Urothelium cell line (cell line): ENCODE measurements at regions not wholly inside any gene's neighbourhood (a gene's known extent, or its start where the extent isn't known, plus 50 kb on each side); places are given as distances from the start of the nearest gene placed in this dataset.
"Not testable (repeated sequence)": the region's sequence is repeated elsewhere in the genome, so short reads cannot be mapped to it uniquely, and the experiment has no call there.

Experiments used
- DNase-seq: peaks from one replicate; pipeline ENCODE4 v3.0.0; 2011; ENCODE audit warnings: low spot score, mixed read lengths
- FAIRE-seq: peaks from 2 replicates; lab custom pipeline; 2011; peaks lifted over from hg19 to GRCh38; lab: Jason Lieb, UNC

GRCh38 chr3:95655363-95655986 lies 1158.9 kb upstream of the EPHA6 start:
- DNase-seq: peak; percentile 17
- FAIRE-seq: peak; percentile 62

GRCh38 chr3:95670765-95671164 lies 1143.6 kb upstream of the EPHA6 start:
- FAIRE-seq (no peak), DNase-seq (no peak)

DNA sequence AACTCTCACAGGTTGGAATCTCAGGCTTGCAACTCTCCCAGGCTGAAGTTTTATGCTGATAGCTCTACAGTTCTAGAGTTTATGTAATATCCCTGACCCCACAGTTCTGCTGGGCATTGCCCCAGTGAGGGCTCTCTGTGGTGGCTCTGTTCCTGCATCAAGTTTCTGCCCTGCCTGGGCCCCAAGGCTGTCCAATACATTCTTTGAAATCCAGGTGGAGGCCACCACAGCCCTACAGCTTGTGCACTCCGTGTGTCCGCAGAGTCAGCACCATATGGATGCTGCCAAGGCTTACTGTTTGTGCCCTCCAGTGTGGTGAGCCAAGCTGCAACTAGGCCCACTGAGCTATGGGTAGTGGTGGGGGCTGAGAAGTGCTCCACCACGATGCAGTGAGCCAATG lies 1141.2 kb upstream of the EPHA6 start:
- FAIRE-seq (peak; percentile 20), DNase-seq (no peak)

DNA sequence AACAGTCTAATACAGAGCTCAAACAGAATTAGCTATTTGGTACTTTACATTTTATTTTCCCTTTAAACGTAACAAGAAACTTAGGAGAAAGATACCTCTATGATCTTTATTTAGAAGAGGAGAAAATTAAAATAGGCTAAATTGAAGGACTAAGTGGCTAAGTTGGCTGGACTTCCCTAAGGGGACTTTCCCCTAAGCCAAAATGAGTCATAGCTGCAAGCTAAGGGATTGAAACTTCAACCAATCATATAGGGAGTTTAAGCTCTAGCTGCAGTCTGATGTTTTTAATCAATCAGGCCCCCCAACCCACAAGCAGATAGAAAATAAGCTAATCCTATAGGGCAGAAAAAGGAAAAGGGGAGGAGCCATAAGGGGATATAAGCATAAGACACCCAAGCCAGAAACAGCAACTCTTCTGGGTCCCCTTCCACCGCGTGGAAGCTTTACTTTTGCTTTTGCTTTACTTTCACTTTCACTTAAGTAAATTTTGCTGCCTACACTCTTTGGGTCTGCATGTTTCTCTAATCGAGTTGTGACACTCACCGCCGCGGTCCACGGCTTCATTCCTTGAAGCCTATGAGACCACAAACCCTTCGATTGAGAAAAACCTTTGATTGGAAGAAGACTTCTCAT lies 1108.5 kb upstream of the EPHA6 start:
- peak; percentile 18 for DNase-seq
- FAIRE-seq: no peak

DNA sequence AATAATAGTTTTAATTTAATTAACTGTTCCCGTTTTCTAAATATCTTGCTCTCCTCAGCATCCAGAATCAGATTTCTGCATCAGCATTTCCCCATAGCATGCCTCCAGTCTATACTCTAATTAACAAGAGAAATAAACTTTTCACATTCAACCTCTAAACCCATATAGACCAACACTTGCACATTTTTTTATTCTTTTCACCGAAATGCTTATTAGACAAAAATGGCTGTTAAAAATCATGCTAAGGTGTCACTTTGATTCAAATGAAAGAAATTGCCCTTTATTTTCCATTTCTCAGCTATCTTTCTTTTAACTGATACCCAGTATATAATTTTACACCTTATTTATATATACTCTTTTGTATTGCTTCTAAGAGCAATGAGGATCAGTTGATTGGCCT lies 1107.1 kb upstream of the EPHA6 start:
- DNase-seq: no peak

DNA sequence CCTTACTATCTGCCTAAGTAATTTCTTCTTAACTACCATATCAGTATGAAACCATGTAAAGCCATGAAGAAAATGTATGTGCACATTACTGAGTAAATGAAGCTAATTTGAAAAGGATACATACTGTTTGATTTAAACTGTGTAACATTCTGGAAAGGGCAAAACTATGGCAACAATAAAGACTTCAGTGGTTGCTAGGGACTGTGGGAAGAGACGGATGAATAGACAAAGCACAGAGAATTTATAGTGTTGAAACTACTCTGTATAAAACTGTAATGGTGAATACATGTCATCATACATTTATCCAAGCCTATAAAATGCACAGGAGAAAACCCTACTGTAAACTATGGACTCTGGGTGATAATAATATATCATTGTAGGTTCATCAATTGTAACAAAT lies 1103.7 kb upstream of the EPHA6 start:
- DNase-seq (no peak), FAIRE-seq (no peak)

More for the DNA sequence above, 1107.1 kb upstream of the EPHA6 start:
- FAIRE-seq: no peak

DNA sequence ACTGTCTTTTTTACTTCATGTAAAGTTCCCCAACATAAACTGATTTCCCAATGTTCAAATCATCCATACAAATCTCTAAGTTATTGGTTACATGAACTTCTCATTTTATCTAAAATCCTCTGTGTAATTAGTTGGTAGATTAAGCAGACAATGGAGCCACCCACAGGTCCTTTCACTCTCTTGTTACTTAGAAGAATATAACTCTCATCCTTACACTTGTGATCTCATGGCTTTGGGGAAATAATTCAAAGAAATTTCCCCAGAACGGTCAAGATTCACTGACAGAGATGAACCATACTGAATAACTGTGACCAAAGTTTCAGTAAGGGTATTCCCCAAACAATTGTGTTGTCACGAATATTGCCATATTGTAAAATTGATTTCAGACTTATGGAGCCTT lies 1102.6 kb upstream of the EPHA6 start:
- no peak for FAIRE-seq
- DNase-seq: no peak

DNA sequence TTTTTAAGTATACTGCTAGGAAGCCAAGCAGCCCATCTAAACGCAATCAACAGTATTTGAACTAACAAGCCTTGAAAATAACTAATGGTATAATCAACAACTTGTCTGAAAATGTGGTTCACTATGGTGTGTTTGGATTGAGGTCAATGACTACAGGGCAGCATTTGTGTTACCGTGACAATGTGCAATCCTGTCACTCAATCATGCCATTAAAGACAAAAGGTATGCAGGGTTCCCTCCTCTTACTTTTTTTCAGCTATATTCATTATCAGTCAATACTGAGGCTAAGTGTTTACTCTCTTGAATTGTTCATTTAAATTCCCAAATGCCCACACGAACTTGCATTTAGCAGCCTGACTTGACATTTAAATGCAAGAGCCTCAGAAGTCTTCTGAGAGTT lies 1099.3 kb upstream of the EPHA6 start:
- no peak for DNase-seq
- FAIRE-seq: no peak

DNA sequence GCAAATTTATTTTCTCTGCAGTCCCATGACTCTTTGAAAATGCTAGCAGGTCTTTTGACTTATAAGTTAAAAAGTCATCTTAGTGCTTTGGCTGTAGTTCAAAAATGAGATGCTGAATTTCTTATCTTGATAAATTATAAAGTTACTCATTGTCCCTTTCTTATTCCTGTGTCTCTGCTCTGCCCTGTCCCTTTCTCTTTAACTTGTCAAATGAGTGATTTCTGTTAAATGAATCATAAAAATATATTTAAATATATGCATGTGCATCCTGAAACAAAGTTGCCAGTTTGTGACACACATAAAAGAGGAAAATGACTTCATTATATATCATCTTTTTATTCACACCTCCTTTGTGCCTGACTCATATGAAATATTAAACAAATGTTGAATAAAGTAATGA lies 1097.3 kb upstream of the EPHA6 start:
- FAIRE-seq (no peak), DNase-seq (no peak)

DNA sequence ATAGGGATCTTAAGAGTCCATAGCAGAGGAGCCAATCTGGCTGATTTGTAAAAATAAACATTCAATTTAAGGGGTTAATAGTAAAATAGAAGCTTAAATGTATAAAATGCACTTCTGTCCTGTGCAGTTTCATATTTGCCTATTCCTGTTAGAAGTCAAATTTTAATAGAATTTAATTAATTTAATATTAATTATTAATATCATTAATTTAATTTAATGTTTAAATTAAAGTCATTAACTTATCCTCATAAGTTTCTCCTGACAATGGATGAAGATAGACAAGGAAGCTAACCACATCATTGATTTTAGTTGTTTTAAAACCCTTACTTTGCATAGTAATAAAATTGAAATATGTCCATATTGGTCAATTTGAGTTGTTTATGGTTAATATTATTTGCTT lies 1096.2 kb upstream of the EPHA6 start:
- no peak for DNase-seq
- FAIRE-seq: no peak

GRCh38 chr3:95719481-95719880 lies 1094.9 kb upstream of the EPHA6 start:
- DNase-seq (no peak), FAIRE-seq (no peak)

DNA sequence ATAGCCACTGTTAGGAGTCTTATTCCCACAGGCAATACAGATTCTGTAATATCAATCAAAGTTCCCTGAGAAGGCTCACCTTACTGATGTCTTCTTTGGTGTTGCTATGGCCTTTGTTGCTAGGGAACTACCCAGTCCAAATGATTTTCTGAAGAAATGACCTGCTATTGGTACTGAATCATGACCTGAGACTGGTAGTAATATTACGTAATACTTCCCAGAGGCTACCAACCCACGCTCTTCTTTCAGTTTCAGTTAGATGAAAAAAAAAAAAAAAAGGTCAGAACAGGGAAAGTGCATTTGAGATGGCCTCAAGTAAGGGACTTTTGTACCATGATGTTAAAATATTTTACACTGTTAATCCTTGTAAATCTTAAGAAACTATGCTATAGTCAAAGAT lies 1092.5 kb upstream of the EPHA6 start:
- DNase-seq (no peak), FAIRE-seq (no peak)

GRCh38 chr3:95725770-95726169 lies 1088.6 kb upstream of the EPHA6 start:
- no peak for DNase-seq
- FAIRE-seq: no peak

GRCh38 chr3:95731753-95732152 lies 1082.6 kb upstream of the EPHA6 start:
- DNase-seq (no peak), FAIRE-seq (no peak)

DNA sequence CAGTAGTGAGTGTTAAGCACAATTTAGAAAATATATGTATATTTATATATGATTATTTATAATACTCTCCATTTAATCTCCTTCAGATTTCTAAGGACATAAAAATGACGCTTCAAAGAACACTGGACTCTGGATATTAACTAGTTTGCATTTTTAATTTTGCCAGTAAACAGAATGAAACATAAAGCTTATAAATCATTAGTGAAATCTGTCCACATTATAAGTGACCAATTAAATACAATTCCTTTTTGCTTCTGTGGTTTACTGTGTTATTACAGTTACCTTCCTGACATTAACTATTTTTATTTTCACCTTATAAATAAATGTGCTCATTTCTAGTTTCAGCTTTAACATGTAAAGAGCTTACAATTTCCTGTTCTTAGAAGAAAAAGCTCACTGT lies 1081.1 kb upstream of the EPHA6 start:
- FAIRE-seq (no peak), DNase-seq (no peak)

- no peak for FAIRE-seq
- DNase-seq: no peak
Measured at GRCh38 chr3:95738045-95738444, 1076.3 kb upstream of the EPHA6 start.

GRCh38 chr3:95744896-95745295 lies 1069.5 kb upstream of the EPHA6 start:
- not testable (repeated sequence) for FAIRE-seq

GRCh38 chr3:95750097-95750496 lies 1064.3 kb upstream of the EPHA6 start:
- FAIRE-seq: no peak
- DNase-seq: no peak

More at GRCh38 chr3:95744896-95745295, 1069.5 kb upstream of the EPHA6 start:
- not testable (repeated sequence) for DNase-seq

- FAIRE-seq (no peak), DNase-seq (no peak)
Measured at GRCh38 chr3:95751509-95751908, 1062.9 kb upstream of the EPHA6 start.

GRCh38 chr3:95752199-95752598 lies 1062.2 kb upstream of the EPHA6 start:
- no peak for DNase-seq
- peak; percentile 23 for FAIRE-seq

- FAIRE-seq (no peak), DNase-seq (no peak)
Measured at GRCh38 chr3:95758707-95759106, 1055.7 kb upstream of the EPHA6 start.

- DNase-seq (no peak), FAIRE-seq (no peak)
Measured at GRCh38 chr3:95759614-95760301, 1054.6 kb upstream of the EPHA6 start.
